GM18867 (cell line): ENCODE measurements at regions not wholly inside any gene's neighbourhood (a gene's known extent, or its start where the extent isn't known, plus 50 kb on each side); places are given as distances from the start of the nearest gene placed in this dataset.

Source experiments
- ATAC-seq: cut with Tn5 transposase; IDR thresholded peaks from one replicate; pipeline ENCODE4 v1.9.1; 2021; ENCODE audit warnings: mild to moderate bottlenecking, moderate library complexity; ENCODE audit not compliant: unreplicated experiment

GRCh38 chr1:163794551-163794950 lies 472.8 kb downstream of the NUF2 start:
- ATAC-seq, result no peak

- no peak for ATAC-seq
Measured at GRCh38 chr1:163796394-163796821, 474.7 kb downstream of the NUF2 start.

GRCh38 chr1:163797816-163798215 lies 476.1 kb downstream of the NUF2 start:
- no peak for ATAC-seq

GRCh38 chr1:163799190-163799805 lies 477.5 kb downstream of the NUF2 start:
- no peak for ATAC-seq

GRCh38 chr1:163807331-163808049 lies 485.7 kb downstream of the NUF2 start:
- no peak for ATAC-seq

GRCh38 chr1:163813251-163813650 lies 491.5 kb downstream of the NUF2 start:
- ATAC-seq, result no peak

GRCh38 chr1:163820226-163820625 lies 498.5 kb downstream of the NUF2 start:
- ATAC-seq, result no peak

GRCh38 chr1:163820766-163821165 lies 499.0 kb downstream of the NUF2 start:
- ATAC-seq, result no peak

GRCh38 chr1:163821679-163822078 lies 499.9 kb downstream of the NUF2 start:
- no peak for ATAC-seq

GRCh38 chr1:163823017-163823416 lies 501.3 kb downstream of the NUF2 start:
- ATAC-seq, result no peak

GRCh38 chr1:163824006-163824405 lies 502.3 kb downstream of the NUF2 start:
- ATAC-seq, result no peak

- no peak for ATAC-seq
Measured at GRCh38 chr1:163824490-163824889, 502.7 kb downstream of the NUF2 start.

- ATAC-seq, result no peak
Measured at GRCh38 chr1:163826500-163826899, 504.7 kb downstream of the NUF2 start.

- no peak for ATAC-seq
Measured at GRCh38 chr1:163834778-163835177, 513.0 kb downstream of the NUF2 start.

GRCh38 chr1:163836481-163836880 lies 514.7 kb downstream of the NUF2 start:
- no peak for ATAC-seq

- no peak for ATAC-seq
Measured at GRCh38 chr1:163837206-163837605, 515.5 kb downstream of the NUF2 start.

GRCh38 chr1:163842571-163842970 lies 520.8 kb downstream of the NUF2 start:
- ATAC-seq, result no peak

- no peak for ATAC-seq
Measured at GRCh38 chr1:163844459-163844858, 522.7 kb downstream of the NUF2 start.

- no peak for ATAC-seq
Measured at GRCh38 chr1:163845279-163845678, 523.5 kb downstream of the NUF2 start.

GRCh38 chr1:163863731-163864130 lies 542.0 kb downstream of the NUF2 start:
- no peak for ATAC-seq

GRCh38 chr1:163864207-163864606 lies 542.5 kb downstream of the NUF2 start:
- ATAC-seq, result no peak

- ATAC-seq, result no peak
Measured at GRCh38 chr1:163866564-163866963, 544.8 kb downstream of the NUF2 start.

GRCh38 chr1:163870666-163871065 lies 548.9 kb downstream of the NUF2 start:
- ATAC-seq, result no peak
